ENCODE measurements at regions not wholly inside any gene's neighbourhood (a gene's known extent, or its start where the extent isn't known, plus 50 kb on each side); places are given as distances from the start of the nearest gene placed in this dataset.

- Histone ChIP-seq H3K27me3 (peaks cover 0 to 57% of the 10 kb centered on the region in 2 donors), H3K36me3 (no peaks in the 10 kb centered on the region), H3K27ac (no peak overlapping the region), H3K9me3 (no peaks in the 10 kb centered on the region), H3K4me1 (no peaks in the 10 kb centered on the region), H3K4me3 (no peak overlapping the region)
- ATAC-seq (no peak), DNase-seq (no peak)
- intact Hi-C loops (cut with DNase I) = no loop called here
- TF ChIP-seq, protein P1, sequence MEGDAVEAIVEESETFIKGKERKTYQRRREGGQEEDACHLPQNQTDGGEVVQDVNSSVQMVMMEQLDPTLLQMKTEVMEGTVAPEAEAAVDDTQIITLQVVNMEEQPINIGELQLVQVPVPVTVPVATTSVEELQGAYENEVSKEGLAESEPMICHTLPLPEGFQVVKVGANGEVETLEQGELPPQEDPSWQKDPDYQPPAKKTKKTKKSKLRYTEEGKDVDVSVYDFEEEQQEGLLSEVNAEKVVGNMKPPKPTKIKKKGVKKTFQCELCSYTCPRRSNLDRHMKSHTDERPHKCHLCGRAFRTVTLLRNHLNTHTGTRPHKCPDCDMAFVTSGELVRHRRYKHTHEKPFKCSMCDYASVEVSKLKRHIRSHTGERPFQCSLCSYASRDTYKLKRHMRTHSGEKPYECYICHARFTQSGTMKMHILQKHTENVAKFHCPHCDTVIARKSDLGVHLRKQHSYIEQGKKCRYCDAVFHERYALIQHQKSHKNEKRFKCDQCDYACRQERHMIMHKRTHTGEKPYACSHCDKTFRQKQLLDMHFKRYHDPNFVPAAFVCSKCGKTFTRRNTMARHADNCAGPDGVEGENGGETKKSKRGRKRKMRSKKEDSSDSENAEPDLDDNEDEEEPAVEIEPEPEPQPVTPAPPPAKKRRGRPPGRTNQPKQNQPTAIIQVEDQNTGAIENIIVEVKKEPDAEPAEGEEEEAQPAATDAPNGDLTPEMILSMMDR (IDR thresholded peaks at IDR 0.05) = no peak
Observed at GRCh38 chr11:134537296-134537695, 125.3 kb upstream of the B3GAT1 start.

- H3K27me3 ChIP-seq = peaks cover 0 to 58% of the 10 kb centered on the region in 2 donors
- H3K4me3 ChIP-seq = no peak overlapping the region
- H3K27ac ChIP-seq = no peak overlapping the region
- intact Hi-C loops (cut with DNase I) = no loop called here
- ATAC-seq (no peak), DNase-seq (no peak)
- TF ChIP-seq, protein P1 (IDR thresholded peaks at IDR 0.05) = no peak
- no peaks in the 10 kb centered on the region for H3K4me1 ChIP-seq
- H3K9me3 ChIP-seq = no peaks in the 10 kb centered on the region
- no peaks in the 10 kb centered on the region for H3K36me3 ChIP-seq
Observed at GRCh38 chr11:134536677-134537076, 124.6 kb upstream of the B3GAT1 start.

GRCh38 chr11:134536219-134536618 lies 124.2 kb upstream of the B3GAT1 start:
- DNase-seq = no peak
- TF ChIP-seq, protein P1 (IDR thresholded peaks at IDR 0.05) = no peak
- intact Hi-C loops (cut with DNase I) = no loop called here

DNA sequence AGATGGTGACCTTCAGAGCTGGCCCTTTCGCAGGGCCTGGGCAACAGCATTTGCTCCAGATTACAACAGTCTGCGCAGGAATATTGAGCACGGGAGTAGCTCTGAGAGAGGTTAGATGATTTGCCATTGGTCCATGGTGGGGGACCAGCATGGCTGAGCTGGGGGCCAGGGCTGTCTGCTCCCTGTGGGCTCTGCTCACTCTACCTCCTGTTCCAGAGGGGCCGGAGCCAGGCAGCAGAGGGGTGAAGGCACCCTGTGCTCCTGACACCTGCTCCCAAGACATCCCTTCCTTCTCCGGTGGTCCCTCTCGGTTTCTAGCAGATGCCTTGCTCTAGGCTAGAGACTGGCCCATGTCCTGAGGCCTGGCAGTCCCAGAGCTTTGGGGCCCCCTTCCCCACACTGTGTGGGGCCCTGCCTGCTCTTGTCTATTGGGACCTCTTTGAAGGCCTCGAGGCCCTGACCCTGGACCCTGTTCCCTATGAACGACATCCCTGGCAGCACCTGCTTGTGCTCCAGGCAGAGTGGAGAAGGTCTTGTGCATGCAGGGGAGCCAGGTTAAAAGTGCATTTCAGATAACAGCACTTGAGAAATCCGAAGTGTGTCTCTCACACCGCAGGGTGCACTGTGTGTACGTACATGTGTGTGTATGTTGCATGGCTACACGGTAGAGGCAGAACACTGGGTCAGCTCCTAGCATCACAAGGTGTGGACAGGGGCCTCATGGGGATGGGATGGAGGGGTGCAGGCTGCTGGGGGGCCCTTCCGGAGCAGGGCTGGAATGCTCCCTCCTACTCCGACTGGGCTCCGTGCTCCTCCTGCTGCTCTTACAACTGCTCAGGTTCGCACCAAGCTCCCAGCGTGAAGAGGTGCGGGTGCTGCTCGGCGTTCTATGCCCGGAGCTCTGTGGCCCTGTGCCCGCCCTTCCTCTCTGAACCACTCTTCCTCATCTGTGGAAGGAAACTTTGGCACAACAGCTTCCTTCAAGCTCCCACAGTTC lies 123.3 kb upstream of the B3GAT1 start:
- no peaks in the 10 kb centered on the region for H3K4me1 ChIP-seq
- DNase-seq = no peak
- TF ChIP-seq, protein P1 (IDR thresholded peaks at IDR 0.05) = no peak
- H3K9me3 ChIP-seq = no peaks in the 10 kb centered on the region
- intact Hi-C loops (cut with DNase I) = no loop called here
- ATAC-seq = no peak
- H3K27ac ChIP-seq = no peak overlapping the region
- peaks cover 0 to 68% of the 10 kb centered on the region in 2 donors for H3K27me3 ChIP-seq
- H3K36me3 ChIP-seq = no peaks in the 10 kb centered on the region
- H3K4me3 ChIP-seq = no peak overlapping the region

More at GRCh38 chr11:134536219-134536618, 124.2 kb upstream of the B3GAT1 start:
- H3K9me3 ChIP-seq = no peaks in the 10 kb centered on the region
- no peak overlapping the region for H3K4me3 ChIP-seq
- H3K27ac ChIP-seq = no peak overlapping the region
- H3K4me1 ChIP-seq = no peaks in the 10 kb centered on the region
- ATAC-seq = no peak
- peaks cover 0 to 61% of the 10 kb centered on the region in 2 donors for H3K27me3 ChIP-seq
- H3K36me3 ChIP-seq = no peaks in the 10 kb centered on the region

DNA sequence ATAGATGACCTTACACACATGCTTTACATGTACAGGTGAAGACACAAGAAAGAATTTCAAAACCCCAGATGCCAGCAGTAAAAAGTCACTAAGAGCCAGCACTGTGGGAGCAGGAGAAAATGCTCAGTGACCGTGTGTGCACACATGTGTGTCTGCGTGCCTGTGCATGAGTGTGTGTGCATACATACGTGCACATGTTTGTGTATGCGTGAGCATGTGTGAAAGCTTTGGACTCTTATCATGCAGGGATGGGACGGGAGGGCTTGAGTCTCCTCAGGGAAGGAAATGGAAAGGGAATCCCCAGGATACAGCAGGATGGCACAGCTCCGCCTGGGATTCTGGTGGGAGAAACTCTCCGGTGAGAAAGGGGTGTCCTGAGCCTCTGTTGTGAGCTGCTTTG lies 121.5 kb upstream of the B3GAT1 start:
- Histone ChIP-seq H3K27ac (no peak overlapping the region), H3K36me3 (no peaks in the 10 kb centered on the region), H3K4me3 (no peak overlapping the region), H3K4me1 (no peaks in the 10 kb centered on the region), H3K9me3 (no peaks in the 10 kb centered on the region), H3K27me3 (peaks cover 0 to 67% of the 10 kb centered on the region in 2 donors)
- ATAC-seq = no peak
- TF ChIP-seq, protein P1 (IDR thresholded peaks at IDR 0.05) = no peak
- intact Hi-C loops (cut with DNase I) = no loop called here
- no peak for DNase-seq

All from left lung (tissue), 4 donors.